HTR-8/SVneo (cell line): ENCODE measurements at regions not wholly inside any gene's neighbourhood (a gene's known extent, or its start where the extent isn't known, plus 50 kb on each side); places are given as distances from the start of the nearest gene placed in this dataset.
A peak's percentile ranks its signal among the peaks of the same experiment; 100 is the strongest.
"Not testable (repeated sequence)": the region's sequence is repeated elsewhere in the genome, so short reads cannot be mapped to it uniquely, and the experiment has no call there.

Source experiments
- DNase-seq: peaks from one replicate; pipeline ENCODE4 v3.0.0; 2011; ENCODE audit warnings: low spot score, mixed read lengths; ENCODE audit not compliant: insufficient read length
- FAIRE-seq: peaks from 2 replicates; lab custom pipeline; 2011; peaks lifted over from hg19 to GRCh38; lab: Jason Lieb, UNC

DNA sequence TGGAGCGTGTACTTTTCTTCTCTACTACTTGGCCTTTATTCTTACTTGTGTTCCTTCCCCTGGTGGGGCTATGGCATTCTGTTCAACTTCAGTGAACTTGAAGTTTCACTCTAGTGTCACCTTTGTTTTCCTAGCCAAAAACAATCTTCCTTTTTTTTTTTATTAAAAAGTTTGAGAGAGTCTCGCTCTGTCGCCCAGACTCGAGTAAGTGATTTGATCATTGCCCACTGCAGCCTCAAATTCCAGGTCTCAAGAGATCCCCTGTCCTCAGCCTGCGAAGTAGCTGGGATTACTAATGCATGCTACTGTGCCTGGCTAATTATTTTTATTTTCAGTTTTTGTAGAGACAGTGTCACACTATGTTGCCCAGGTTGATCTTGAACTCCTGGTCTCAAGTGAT, 124.8 kb downstream of the SST start:
- FAIRE-seq: no peak
- no peak for DNase-seq

DNA sequence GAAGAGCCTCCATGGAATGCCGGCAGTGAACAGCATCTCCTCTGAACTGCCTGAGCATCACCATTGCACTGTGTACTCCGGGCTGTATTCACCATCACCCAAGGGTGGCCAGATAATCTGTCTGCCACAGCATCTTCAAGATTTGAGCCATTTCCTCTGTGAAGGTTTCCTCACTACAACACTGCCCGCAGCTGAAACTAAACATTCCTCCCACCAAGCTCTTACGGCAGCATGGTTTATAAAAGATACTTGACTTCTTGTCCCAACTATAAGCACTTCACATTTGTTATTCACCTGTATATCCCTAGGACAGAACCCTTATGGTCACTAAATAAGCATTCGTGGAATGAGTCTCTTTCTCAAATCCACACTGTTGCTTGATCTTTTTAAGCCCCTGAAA, 125.9 kb downstream of the SST start:
- FAIRE-seq (no peak), DNase-seq (no peak)

DNA sequence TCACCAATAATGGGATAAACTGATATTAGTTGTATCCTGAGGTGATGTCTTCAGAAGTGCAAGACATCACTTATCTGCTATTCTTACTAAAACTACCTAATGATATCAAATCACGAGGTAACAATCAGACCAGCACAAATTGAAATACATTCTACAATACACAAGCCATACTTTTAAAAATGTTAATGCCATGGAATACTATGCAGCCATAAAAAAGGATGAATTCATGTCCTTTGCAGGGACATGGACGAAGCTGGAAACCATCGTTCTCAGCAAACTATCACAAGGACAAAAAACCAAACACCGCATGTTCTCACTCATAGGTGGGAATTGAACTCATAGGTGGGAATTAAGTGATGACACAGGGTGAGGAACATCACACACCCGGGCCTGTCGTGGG, 129.3 kb downstream of the SST start:
- DNase-seq (no peak), FAIRE-seq (no peak)

DNA sequence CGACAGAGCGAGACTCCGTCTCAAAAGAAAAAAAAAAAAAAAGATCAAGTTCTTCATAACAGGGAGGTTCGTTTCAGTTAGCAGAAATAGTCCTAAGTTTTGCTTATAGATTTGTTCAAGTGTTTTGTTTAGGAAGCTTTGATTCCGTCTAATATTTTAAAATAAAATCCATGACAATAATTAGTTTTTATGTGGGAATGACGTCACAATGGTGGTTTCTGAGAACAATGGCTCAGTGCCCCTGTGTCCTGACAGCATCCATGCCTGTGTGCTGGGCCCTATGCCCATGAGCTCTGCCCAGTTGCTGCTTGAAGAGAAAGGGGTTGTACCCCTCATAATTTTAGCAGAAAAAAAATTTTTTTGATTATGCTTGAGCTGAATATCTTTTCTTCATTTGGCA, 134.0 kb downstream of the SST start:
- no peak for FAIRE-seq
- no peak for DNase-seq

DNA sequence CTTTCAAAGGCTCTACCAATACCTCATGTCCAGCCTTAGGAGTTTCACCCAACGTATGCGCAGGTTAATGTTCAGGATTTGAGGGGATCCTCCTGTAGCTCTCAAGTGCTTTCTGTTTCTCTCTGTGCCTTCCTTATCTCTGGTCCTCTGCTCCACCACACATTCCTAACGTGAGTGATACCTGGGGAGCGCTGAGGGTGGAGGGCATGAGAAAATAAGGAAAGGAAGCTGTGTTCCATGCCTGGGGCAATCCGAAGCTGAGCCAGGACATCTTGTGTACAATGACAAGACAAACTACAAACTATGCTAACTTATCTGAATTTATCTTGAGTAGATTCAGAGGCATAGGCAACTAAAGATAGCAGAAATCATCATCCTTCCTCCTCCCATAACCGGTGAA, 136.4 kb downstream of the SST start:
- FAIRE-seq (no peak), DNase-seq (no peak)

DNA sequence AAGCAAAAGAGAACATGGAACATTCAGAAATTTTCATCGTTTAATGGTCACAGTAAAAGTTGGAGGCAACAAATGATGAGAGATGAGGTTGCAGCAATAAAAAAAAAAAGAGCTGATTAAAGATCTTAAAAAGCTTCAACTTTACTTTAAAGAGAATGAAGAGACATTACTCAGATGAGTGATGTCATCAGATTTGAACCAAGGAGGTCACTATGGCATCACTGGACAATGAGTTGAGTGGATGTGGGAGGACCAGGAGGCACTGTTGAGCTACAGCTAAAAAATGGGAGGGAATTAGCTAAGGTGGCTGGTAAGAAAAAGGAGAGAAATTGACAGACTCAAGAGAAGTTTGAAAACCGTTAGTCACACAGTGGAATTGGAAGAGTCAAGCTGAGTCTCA, 138.4 kb downstream of the SST start:
- DNase-seq (no peak), FAIRE-seq (no peak)

DNA sequence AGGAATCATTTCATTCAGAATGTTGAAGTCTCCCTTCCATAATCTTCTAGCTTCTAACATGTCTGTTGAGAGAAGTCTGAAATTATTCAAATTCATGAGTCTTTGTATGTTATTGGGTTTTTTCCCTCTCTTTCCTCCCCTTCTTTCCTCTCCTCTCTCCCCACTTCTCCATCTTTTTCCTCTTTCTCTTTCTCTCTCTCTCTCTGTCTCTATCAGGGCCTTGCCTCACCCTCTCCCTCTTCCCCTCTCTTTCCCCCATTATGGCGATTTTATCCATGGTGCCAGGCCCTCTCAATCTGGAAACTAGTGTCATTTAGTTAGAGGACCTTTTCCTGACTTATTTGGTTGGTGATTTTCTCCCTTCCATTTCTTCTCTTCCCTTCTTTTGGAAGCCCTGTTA, 147.3 kb downstream of the SST start:
- FAIRE-seq (no peak), DNase-seq (no peak)

DNA sequence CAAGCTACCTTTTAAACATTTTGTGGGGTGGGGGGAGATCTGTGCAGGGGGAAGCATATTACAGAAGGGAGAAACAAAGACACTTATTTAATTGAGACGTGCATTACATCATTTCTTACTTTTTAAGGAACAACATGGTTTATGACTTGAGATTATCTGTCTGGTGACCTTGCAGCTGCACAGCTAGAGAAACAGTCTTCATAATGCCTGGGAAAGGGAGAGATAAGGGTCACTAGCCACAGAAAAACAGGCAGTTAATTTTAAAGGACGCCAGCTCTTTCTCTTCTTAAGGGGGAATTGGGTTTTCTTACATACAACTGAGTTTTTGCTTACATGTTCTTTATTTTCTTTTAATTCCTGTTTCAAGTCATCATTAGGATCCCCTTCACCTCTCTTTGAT, 147.9 kb downstream of the SST start:
- FAIRE-seq (no peak), DNase-seq (no peak)

DNA sequence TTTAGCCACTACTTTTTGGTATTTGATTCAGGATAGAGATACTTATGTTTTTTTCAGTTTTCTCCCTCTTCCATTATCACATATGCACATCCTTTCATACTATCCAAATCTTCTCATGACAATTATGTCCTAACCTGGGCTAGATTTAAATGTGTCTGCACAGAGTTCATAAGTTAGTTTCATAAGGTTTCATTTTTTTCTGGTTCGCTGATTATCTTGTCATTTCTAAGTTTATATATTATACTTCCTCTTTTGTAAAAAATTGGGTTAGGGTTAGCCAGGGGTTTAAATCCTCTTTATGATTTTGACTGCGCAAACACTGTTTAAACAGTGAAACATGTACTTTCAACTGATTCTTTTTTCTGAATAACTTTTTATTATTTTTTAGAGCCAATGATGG, 148.6 kb downstream of the SST start:
- FAIRE-seq (no peak), DNase-seq (no peak)

DNA sequence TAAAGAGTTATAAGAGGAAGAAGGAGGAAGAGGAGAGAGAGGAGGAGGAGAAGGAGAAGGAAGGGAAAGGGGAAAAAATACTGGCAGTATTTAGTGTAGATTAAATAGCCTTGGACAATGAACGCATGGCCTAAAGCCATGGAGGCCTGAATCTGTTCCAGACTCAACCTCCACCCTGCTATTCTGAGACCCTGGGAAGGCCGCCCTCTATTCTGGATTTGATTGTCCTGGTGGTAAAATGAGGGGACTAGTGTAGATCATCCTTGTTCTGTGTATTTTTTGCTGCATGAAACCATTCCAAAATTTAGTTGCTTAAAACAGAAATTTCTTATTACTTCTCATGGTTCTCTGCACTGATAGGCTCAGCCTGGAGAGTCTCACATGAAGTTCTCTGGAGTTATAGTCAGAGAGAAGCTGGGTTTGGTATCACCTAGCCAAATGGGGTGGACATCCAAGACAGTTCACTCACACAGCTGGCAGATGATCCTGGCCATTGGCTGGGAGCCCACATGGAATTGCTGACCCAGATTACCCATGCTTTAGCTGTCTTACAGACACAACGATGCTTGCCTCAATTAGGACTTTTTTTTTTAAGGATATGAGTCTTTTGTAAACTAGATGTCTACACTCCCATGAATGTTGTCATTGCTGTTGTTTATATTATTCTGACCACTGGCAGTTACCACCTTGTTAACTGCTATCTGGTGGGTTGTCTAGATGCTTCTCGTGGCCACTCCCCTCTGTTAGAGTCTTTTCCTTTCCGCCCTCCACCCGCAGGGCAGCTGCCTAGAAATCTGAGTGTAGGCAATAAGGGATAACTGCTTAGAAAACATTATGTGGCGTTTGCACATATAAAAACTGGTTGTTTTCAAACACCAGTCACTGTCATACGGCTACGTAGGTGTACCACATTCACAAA, 149.9 kb downstream of the SST start:
- FAIRE-seq: no peak

DNA sequence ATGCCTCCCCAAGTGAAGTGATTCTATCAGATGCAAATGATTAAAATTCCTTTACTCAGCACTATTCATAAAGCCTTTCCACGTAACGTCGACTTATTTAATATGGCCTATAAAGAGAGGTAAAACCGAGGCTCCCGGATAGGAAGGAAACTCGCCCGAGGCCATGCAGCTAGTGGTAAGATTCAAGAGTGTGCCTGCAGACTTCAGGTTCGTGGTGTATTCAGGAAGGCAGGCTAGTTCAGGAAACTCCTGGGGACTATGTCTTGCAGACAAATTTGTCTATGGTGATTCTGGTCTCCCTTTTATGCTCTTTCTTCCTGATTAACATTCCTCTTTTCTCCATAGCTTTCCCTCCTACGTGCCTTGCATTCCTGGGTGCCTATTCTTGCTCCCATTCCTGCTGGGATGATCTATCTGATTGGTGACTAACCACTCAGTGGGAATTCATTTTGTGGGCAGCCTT, 150.7 kb downstream of the SST start:
- FAIRE-seq (no peak), DNase-seq (peak; percentile 11)

More for the DNA sequence above, 149.9 kb downstream of the SST start:
- no peak for DNase-seq

DNA sequence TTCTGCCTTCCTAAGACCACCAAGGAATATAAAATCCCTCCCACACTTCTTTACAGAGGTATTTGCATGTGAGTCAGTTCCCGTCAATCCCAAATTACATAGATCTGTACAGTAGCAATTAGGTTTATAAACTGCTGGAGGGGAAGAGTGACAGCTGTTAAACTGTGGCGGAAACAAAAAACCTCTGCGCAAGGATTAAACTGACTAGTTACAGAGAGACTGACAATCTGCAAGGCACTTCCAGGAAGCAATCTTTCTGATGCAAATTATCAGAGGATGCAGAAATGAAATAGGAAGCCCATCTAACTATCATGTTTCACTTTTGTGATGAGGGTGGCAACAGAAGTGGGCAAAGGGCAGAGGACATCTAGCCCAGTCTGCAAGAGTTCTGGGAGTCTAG, 150.4 kb downstream of the RTP4 start:
- DNase-seq (no peak), FAIRE-seq (no peak)

DNA sequence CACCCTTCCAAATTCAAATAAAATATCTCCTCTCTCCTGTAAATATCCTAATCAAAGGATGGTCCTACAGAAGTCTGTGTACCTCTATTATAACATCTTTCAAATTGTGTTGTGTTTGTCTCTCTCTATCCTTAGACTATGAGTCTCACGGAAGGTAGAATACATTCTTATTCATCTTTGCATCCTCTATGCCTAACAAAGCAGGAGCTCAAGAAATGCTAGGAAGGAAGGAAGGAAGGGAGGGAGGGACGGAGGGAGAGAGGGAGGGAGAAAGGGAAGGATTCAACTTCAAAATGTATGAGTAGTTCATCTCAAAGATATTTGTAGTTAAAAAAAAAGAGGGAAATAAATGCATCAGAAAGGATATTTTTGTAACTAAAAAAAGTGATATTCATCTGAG, 150.0 kb downstream of the RTP4 start:
- FAIRE-seq (no peak), DNase-seq (no peak)

DNA sequence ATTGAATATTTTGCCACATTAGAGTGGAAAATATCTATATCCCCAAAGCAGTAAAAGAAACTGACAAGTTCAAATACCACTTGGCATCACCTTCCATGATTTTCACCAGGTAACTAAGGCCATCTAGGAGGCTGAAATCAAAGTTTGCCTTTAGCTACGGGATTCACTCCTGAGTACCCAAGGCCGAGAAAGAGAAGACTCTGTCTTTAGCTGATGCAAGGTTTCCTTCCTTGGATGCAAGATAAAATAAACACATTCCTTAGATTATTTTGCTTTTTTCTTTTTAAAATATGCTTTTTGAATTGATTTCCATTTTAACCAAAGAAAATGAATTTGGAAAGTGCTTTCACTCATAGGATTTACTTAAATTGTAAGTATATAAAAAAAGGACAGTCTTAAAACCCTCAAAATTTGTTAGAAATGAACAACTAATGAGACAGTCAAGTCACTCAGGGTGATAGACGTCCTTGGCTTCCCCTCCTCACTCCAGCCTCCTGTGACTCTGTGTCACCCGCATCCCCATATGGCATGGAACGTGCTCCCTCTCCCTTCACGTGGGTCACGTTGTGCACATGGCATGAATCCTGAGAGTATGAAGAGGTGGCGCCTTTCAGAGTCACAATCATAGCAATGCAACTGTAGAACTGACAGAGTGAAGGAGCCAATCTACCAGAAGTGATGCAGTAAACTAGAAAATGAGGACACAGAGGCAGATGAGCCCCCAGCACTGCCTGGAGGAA, 148.4 kb downstream of the RTP4 start:
- FAIRE-seq (no peak), DNase-seq (no peak)

DNA sequence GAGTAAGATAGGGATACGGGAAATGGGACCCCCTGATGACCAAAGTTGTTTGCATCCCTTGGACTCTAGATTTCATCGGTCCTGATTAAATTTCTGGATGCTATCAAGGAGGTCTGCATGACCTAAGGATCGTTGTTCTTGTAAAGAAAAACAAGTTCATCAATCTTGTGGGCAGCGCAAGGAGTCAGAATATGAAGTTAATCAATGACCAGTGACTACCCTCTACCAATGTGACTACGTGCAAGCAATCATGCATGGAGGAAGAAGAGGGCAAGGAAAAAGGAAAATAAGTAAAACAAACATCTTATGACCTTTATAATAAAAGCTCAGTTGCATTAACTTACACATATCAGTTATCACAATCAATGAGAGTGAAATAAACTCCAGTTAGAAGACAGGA, 139.7 kb downstream of the RTP4 start:
- DNase-seq: no peak
- FAIRE-seq: no peak

DNA sequence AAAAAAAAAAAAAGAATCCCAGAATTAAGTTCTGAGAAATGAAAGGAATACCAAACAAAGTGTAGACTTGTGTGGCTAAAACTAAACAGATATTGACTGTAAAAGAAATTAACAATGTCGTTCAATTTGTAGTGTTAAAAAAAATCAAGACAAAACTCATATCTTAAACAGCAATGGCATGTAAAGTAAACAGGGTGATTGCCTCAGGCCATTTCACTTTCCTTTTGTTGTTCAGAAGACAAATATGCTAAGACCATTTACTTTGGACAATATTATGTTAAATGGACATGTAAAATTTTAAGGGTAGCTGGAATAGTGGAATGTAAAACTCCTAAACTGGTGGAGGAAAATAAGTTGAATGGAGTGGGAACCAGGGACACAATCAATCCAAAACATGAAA, 139.1 kb downstream of the RTP4 start:
- DNase-seq (no peak), FAIRE-seq (no peak)

DNA sequence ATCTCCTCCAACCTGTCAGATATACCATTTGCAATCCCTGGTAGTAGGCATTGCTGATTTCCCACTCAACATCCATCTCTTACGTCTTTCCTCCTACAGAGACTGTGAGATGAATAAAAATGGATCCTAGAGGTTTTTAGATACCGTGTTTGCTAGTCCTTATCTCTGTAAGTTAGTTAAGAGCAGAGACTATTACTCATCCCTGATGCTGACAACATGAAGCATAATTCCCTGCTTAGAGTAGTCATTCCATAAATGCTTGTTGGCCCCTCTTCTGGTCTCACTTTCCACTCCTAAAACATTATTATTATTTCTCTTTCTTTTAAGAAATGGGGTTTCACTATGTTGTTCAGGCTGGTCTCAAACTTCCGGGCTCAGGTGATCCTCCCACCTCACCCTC, 136.2 kb downstream of the RTP4 start:
- FAIRE-seq: no peak
- DNase-seq: no peak

DNA sequence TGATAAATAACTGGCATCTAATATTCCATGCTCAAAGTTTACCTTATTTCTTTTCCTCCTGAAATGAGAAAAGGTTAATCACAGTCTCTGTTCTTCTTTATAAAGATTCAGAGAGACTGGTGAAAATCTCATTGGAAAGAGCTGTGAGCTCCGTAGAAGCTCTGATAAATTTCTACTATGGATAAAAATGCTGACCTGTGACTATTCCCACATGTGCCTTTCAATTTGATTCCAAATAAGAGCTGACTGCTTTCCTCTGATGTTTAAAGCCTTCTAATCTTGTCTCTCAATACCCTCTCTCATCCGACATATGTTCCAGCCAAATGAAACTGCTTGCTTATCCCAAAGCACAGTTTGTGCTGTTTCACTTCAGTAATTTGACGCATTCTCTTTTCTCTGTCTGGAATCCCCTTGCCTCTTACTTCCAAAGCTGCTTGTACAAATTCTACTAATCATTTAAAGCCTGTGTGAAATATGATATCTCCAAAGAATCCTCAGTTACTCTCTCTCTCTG, 130.1 kb downstream of the RTP4 start:
- DNase-seq (no peak), FAIRE-seq (no peak)

DNA sequence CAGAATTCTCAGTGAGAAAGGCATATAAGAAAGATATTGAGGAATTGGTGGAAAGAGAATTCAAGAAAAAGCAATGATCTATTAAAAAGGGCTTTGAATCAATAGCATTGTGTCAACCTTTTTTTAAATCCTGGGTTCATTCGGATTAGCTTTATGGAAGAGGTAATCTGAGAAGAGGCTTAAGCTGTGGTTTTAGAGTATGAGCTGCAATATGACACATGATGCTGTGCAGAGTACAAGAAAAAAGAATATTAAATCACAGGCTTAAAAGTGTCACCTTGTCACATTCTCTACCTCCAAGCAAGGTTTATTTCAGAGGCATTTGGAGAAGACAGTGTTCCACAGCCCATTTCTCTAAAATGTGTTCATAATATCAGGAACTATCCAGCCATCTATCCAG, 128.9 kb downstream of the RTP4 start:
- DNase-seq: no peak
- FAIRE-seq: no peak

DNA sequence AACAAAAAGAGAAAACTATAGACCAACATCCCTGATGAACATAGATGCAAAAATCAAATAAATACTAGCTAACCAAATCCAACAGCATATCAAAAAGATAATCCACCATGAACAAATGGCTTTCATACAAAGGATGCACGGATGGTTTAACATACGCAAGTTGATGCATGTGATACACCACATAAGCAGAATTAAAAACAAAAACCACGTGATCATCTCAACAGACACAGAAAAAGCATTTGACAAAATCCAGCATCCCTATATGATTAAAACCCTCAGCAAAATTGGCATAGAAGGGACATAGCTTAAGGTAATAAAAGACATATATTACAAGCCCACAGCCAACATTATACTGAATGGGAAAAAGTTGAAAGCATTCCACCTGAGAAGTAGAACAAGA, 125.9 kb downstream of the RTP4 start:
- not testable (repeated sequence) for FAIRE-seq

DNA sequence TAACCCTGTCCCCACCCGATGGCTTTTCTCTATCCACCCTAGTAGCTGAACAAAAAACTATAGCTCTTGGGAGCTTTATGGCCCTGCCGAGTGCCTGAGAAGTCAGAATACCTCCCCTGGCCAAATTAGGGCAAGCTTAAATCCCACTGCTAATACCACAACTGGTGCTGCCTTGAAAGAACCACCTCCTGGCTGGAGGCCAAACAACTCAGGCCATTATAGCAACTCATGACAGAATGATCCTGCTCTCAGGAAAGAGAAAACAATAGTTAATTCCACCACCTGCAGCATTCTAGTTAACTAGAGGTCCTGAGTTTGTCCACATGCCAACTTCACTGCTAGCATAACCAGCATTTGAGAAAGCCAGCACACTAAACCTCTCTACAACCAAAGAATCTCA, 123.2 kb downstream of the RTP4 start:
- FAIRE-seq (no peak), DNase-seq (no peak)

More for the DNA sequence above, 125.9 kb downstream of the RTP4 start:
- DNase-seq: not testable (repeated sequence)
